ENCODE measurements at regions not wholly inside any gene's neighbourhood (a gene's known extent, or its start where the extent isn't known, plus 50 kb on each side); places are given as distances from the start of the nearest gene placed in this dataset.

DNA sequence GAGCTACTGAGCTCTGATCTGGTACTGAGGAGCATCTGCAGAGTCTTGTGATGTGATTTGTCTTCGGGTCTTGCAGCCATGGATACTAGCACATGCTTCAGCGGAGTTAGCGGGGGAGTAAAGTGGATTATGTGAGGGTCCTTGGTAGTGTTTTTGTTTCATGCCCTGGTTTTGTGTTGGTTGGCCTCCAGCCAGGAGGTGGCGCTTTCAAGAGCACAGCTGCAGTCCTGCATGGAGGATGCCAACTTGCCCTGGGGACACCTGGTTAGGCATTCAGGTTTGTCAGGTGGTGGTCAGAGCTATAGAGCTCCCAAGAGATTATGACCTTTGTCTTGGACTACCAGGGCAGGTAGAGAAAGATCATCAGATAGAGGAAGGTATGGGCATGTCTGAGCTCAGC, 185.8 kb upstream of the CDH6 start:
- H3K9me3 ChIP-seq (ENCODE audit: control insufficient read depth, low read length, poor library complexity, severe bottlenecking), result no peaks in the 10 kb centered on the region
- H3K36me3 Mint-ChIP-seq (ENCODE audit: low read depth), result no peaks in the 10 kb centered on the region
- no peak overlapping the region for H3K27ac Mint-ChIP-seq
- no peak overlapping the region for H3K4me3 Mint-ChIP-seq
- H3K4me1 Mint-ChIP-seq, result no peaks in the 10 kb centered on the region
- DNase-seq, result no peak
- H3K27me3 Mint-ChIP-seq, result no peaks in the 10 kb centered on the region
- no peak for ATAC-seq

DNA sequence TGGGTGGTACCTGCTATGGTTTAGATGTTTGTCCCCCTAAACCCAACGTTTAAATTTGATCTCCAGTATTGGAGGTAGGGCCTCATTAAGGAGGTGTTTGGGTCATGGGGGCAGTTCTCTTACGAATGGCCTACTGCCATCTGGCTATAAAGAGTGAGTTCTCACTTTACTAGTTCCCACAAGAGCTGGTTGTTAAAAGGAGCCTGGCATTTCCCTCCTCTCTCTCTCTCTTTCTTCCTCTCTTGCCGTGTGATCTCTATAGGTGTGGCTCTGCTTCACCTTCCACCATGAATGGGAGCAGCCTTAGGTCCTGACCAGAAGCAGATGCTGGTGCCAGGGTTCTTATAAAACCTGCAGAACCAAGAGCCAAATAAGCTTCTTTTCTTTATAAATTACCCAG, 193.2 kb upstream of the CDH6 start:
- no peaks in the 10 kb centered on the region for H3K36me3 Mint-ChIP-seq (ENCODE audit: low read depth)
- H3K9me3 ChIP-seq (ENCODE audit: control insufficient read depth, low read length, poor library complexity, severe bottlenecking), result peaks cover 2% of the 10 kb centered on the region
- ATAC-seq (no peak), DNase-seq (no peak)
- no peaks in the 10 kb centered on the region for H3K27me3 Mint-ChIP-seq
- no peak overlapping the region for H3K4me3 Mint-ChIP-seq
- no peak overlapping the region for H3K27ac Mint-ChIP-seq
- H3K4me1 Mint-ChIP-seq, result no peaks in the 10 kb centered on the region

- H3K4me1 Mint-ChIP-seq, result no peaks in the 10 kb centered on the region
- no peak for DNase-seq
- ATAC-seq, result no peak
- peaks cover 2% of the 10 kb centered on the region for H3K9me3 ChIP-seq (ENCODE audit: control insufficient read depth, low read length, poor library complexity, severe bottlenecking)
- H3K27me3 Mint-ChIP-seq, result no peaks in the 10 kb centered on the region
- H3K4me3 Mint-ChIP-seq, result no peak overlapping the region
- no peaks in the 10 kb centered on the region for H3K36me3 Mint-ChIP-seq (ENCODE audit: low read depth)
- no peak overlapping the region for H3K27ac Mint-ChIP-seq
These were observed 195.8 kb upstream of the CDH6 start for GRCh38 chr5:30997681-30998080.

DNA sequence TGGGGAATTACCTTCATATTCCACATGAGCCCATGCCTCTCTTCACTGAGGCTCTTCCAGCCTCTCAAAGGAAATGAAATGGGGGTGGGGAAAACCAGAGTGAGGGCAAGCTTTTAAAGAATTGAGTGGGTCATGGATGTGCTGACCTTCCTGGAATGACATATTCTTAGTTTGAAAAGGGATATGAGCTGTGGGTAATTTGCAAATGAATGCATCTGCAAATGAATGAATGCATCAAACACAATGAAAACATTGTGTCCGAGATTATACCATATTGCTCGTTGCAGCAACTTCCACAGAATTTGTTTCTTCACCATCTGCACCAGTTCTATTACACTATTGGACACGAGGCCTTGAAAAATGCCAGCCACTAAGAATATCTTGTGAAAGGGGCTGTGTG, 198.6 kb upstream of the CDH6 start:
- no peaks in the 10 kb centered on the region for H3K4me1 Mint-ChIP-seq
- no peaks in the 10 kb centered on the region for H3K36me3 Mint-ChIP-seq (ENCODE audit: low read depth)
- H3K27ac Mint-ChIP-seq, result no peak overlapping the region

DNA sequence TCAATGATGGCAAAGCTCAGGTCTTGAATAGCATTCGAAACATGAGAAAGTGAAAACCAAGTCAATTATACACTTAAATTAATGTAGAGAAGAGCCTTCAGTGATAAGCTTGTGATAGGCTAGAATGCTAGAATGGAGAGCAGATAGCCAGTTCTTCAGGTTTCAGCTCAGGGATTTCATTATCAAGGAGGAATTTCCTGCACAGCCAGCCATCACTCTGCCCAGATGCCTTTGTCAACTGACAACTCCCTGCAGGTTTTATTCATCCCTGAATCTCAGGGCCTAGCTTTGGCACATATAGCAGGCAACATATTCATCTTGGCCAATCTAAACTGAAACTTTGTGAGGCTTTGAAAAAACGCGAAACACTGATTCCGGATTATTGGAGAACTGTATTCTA, 199.3 kb upstream of the CDH6 start:
- Mint-ChIP-seq H3K27ac (no peak overlapping the region), H3K27me3 (no peaks in the 10 kb centered on the region), H3K4me3 (no peak overlapping the region), H3K36me3 (ENCODE audit: low read depth) (no peaks in the 10 kb centered on the region), H3K4me1 (no peaks in the 10 kb centered on the region)
- DNase-seq (no peak), ATAC-seq (no peak)
- H3K9me3 ChIP-seq (ENCODE audit: control insufficient read depth, low read length, poor library complexity, severe bottlenecking), result no peaks in the 10 kb centered on the region

More for the DNA sequence above, 198.6 kb upstream of the CDH6 start:
- H3K9me3 ChIP-seq (ENCODE audit: control insufficient read depth, low read length, poor library complexity, severe bottlenecking), result peaks cover 2% of the 10 kb centered on the region
- Mint-ChIP-seq H3K4me3 (no peak overlapping the region), H3K27me3 (no peaks in the 10 kb centered on the region)
- DNase-seq (no peak), ATAC-seq (no peak)

DNA sequence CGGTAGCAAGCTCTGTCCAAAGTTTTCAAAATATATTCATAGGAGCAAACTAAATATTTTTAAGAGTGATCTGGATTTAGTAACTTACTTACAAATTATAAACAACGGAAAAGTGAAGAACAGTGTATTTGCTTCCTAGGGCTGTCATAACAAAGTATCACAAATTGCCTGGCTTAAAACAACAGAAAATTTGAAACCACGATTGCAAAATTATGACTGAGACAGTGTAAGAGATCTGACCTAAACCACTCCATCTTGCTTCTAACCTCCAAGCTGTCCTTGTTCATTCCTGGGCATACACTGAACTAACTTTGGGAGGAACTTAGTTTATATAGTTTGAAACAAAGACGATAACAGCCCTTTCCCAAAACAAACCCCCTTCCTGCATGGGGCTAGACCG, 202.0 kb upstream of the CDH6 start:
- H3K27ac Mint-ChIP-seq, result no peak overlapping the region
- DNase-seq, result no peak
- ATAC-seq, result no peak
- H3K4me3 Mint-ChIP-seq, result no peak overlapping the region
- no peaks in the 10 kb centered on the region for H3K9me3 ChIP-seq (ENCODE audit: control insufficient read depth, low read length, poor library complexity, severe bottlenecking)
- H3K4me1 Mint-ChIP-seq, result no peaks in the 10 kb centered on the region
- H3K27me3 Mint-ChIP-seq, result no peaks in the 10 kb centered on the region
- H3K36me3 Mint-ChIP-seq (ENCODE audit: low read depth), result no peaks in the 10 kb centered on the region

DNA sequence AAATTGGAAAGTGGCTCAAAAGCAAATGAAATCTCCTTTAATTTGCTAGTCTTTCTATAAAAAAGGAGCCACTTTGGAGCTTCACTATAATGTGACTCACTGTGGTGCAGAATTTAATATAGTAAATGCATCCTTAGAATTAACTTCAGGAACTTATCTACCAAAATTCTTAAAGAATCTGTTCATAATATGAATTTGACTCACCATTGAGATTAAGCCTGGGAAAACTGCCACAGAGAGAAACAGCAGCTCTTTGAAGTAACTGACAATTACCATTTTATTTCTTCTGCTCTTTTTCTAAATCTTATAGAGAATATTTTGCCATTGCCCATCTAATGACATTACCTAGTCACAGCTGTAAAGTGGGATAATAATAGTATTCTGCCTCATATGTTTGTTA, 211.9 kb upstream of the CDH6 start:
- Mint-ChIP-seq H3K4me3 (no peak overlapping the region), H3K27ac (no peak overlapping the region), H3K36me3 (ENCODE audit: low read depth) (no peaks in the 10 kb centered on the region), H3K27me3 (no peaks in the 10 kb centered on the region), H3K4me1 (no peaks in the 10 kb centered on the region)
- ATAC-seq, result no peak
- no peaks in the 10 kb centered on the region for H3K9me3 ChIP-seq (ENCODE audit: control insufficient read depth, low read length, poor library complexity, severe bottlenecking)
- no peak for DNase-seq

DNA sequence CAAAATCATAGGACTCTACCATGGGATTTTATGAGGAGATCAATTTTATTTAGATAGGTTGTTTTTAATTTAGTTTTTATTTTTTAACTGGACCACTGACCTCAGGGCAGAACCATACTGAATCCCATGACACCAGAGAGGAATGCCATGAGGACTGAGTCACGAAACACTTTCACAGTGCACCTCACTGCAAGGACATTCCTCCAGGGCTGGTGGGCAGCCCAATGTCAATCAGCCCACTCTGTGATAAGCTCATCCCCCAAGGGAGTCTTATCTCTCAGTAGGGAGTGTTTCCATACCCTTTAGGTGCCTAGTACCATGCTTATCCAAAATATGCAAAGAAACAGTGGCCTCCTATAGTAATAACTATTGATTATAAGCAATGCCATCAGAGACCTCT, 224.5 kb upstream of the CDH6 start:
- Mint-ChIP-seq H3K4me1 (no peaks in the 10 kb centered on the region), H3K36me3 (ENCODE audit: low read depth) (no peaks in the 10 kb centered on the region), H3K27me3 (no peaks in the 10 kb centered on the region), H3K4me3 (no peak overlapping the region), H3K27ac (no peak overlapping the region)
- ATAC-seq (no peak), DNase-seq (no peak)
- no peaks in the 10 kb centered on the region for H3K9me3 ChIP-seq (ENCODE audit: control insufficient read depth, low read length, poor library complexity, severe bottlenecking)

DNA sequence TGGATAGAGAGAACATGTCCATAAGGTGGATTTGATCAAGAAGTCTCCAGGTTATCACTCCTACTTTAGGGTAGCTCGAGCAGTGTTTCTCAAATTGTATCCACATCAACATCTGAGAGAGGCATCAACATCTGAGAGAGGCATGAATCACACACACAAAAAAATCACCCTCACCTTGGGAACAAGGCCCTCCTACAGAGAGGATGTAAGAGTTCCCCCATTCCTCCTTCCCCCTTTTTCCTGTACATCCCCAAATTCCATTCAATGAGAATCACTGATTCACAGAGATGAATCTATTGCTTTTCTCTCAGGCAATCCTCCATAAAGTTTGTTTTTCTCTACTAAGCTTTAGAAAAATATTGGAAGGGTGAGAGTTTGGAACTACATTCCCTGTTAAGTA, 233.4 kb upstream of the CDH6 start:
- Mint-ChIP-seq H3K36me3 (ENCODE audit: low read depth) (no peaks in the 10 kb centered on the region), H3K27ac (no peak overlapping the region), H3K4me1 (no peaks in the 10 kb centered on the region), H3K4me3 (no peak overlapping the region), H3K27me3 (no peaks in the 10 kb centered on the region)
- DNase-seq (no peak), ATAC-seq (no peak)
- H3K9me3 ChIP-seq (ENCODE audit: control insufficient read depth, low read length, poor library complexity, severe bottlenecking), result no peaks in the 10 kb centered on the region

GRCh38 chr5:30959238-30959637, 234.2 kb upstream of the CDH6 start:
- H3K27ac Mint-ChIP-seq, result no peak overlapping the region
- H3K27me3 Mint-ChIP-seq, result no peaks in the 10 kb centered on the region
- no peaks in the 10 kb centered on the region for H3K4me1 Mint-ChIP-seq
- H3K4me3 Mint-ChIP-seq, result no peak overlapping the region
- no peaks in the 10 kb centered on the region for H3K36me3 Mint-ChIP-seq (ENCODE audit: low read depth)
- no peak for DNase-seq
- no peaks in the 10 kb centered on the region for H3K9me3 ChIP-seq (ENCODE audit: control insufficient read depth, low read length, poor library complexity, severe bottlenecking)
- no peak for ATAC-seq

- no peaks in the 10 kb centered on the region for H3K36me3 Mint-ChIP-seq (ENCODE audit: low read depth)
- no peak for DNase-seq
- no peak overlapping the region for H3K27ac Mint-ChIP-seq
- no peaks in the 10 kb centered on the region for H3K4me1 Mint-ChIP-seq
- H3K27me3 Mint-ChIP-seq, result no peaks in the 10 kb centered on the region
- H3K4me3 Mint-ChIP-seq, result no peak overlapping the region
- no peak for ATAC-seq
- H3K9me3 ChIP-seq (ENCODE audit: control insufficient read depth, low read length, poor library complexity, severe bottlenecking), result no peaks in the 10 kb centered on the region
These were observed 235.9 kb upstream of the CDH6 start for GRCh38 chr5:30957591-30957990.

DNA sequence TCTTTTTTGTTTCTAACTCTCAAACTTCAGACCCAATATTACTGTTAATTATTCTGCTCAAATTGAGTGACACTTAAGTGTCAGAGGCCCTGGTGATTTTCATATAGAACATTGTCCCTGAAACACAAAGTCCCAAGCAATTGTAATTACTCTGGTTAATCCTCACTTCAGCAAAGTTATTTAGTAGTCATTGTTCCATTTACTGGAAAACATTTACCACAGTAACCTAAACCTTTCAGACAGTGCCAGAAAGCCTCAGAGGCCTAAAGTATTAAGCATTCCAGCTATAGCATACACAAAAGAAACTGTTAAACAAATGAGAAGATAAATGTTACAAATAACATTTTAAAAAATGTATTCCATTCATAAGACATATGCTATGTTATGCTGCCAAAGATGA, 237.2 kb upstream of the CDH6 start:
- no peaks in the 10 kb centered on the region for H3K27me3 Mint-ChIP-seq
- ATAC-seq (no peak), DNase-seq (no peak)
- H3K4me1 Mint-ChIP-seq, result no peaks in the 10 kb centered on the region
- no peak overlapping the region for H3K4me3 Mint-ChIP-seq
- no peaks in the 10 kb centered on the region for H3K36me3 Mint-ChIP-seq (ENCODE audit: low read depth)
- H3K9me3 ChIP-seq (ENCODE audit: control insufficient read depth, low read length, poor library complexity, severe bottlenecking), result no peaks in the 10 kb centered on the region
- H3K27ac Mint-ChIP-seq, result no peak overlapping the region

GRCh38 chr5:30937070-30937469, 256.4 kb upstream of the CDH6 start:
- no peak for ATAC-seq
- no peak for DNase-seq
- no peaks in the 10 kb centered on the region for H3K4me1 Mint-ChIP-seq
- no peak overlapping the region for H3K4me3 Mint-ChIP-seq
- no peak overlapping the region for H3K27ac Mint-ChIP-seq
- H3K36me3 Mint-ChIP-seq (ENCODE audit: low read depth), result no peaks in the 10 kb centered on the region
- no peaks in the 10 kb centered on the region for H3K27me3 Mint-ChIP-seq
- H3K9me3 ChIP-seq (ENCODE audit: control insufficient read depth, low read length, poor library complexity, severe bottlenecking), result no peaks in the 10 kb centered on the region

DNA sequence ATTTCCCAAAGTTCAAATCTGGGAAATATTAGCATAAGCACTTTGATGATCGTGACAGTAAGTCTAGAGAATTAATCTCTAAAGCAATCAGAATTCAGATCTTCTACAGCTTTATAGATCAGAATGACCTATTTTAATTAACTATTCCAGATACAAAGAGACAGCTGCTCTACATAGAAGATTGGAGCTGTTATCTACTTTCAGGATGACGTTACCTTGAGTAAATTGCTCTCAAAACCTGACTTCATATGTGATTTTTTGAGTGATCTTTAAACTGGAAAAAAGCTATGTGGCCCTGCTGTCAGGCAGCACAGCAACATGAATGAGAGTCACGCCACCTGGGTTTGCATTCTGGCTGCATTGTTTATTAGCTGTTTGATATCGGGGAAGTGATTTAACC, 259.9 kb upstream of the CDH6 start:
- DNase-seq, result no peak
- no peak for ATAC-seq
- no peaks in the 10 kb centered on the region for H3K9me3 ChIP-seq (ENCODE audit: control insufficient read depth, low read length, poor library complexity, severe bottlenecking)
- H3K4me1 Mint-ChIP-seq, result no peaks in the 10 kb centered on the region
- no peak overlapping the region for H3K4me3 Mint-ChIP-seq
- H3K36me3 Mint-ChIP-seq (ENCODE audit: low read depth), result no peaks in the 10 kb centered on the region
- H3K27ac Mint-ChIP-seq, result no peak overlapping the region
- H3K27me3 Mint-ChIP-seq, result no peaks in the 10 kb centered on the region
